SU-DHL-6 (cell line): ENCODE measurements at regions not wholly inside any gene's neighbourhood (a gene's known extent, or its start where the extent isn't known, plus 50 kb on each side); places are given as distances from the start of the nearest gene placed in this dataset.

Experiments used
- H2AFZ ChIP-seq: fragments of 200-600 bp; sonication (generic); 2 replicates; pipeline ENCODE4 v1.6.1; 2014; ENCODE audit warnings: low read depth, mild to moderate bottlenecking, moderate library complexity, mixed read lengths, antibody characterized with exemption, low read length; ENCODE audit not compliant: severe bottlenecking
- H3F3A ChIP-seq: fragments of 200-600 bp; shearing (Covaris generic); 2 replicates; pipeline ENCODE4 v1.6.0; 2016; ENCODE audit warnings: antibody characterized with exemption, mild to moderate bottlenecking; ENCODE audit not compliant: insufficient read depth
- H3K27ac ChIP-seq: fragments of 200-600 bp; sonication (generic); 2 replicates; pipeline ENCODE4 v1.5.1; 2016; ENCODE audit warnings: low read depth, mild to moderate bottlenecking, low read length, moderate library complexity, mixed read lengths
- H3K27me3 ChIP-seq: fragments of 200-600 bp; sonication (generic), shearing (Covaris generic); 2 replicates; pipeline ENCODE4 v1.6.0; 2014; ENCODE audit warnings: mild to moderate bottlenecking, low read length
- H3K36me3 ChIP-seq: fragments of 200-600 bp; sonication (generic); 2 replicates; pipeline ENCODE4 v1.6.1; 2014; ENCODE audit warnings: mild to moderate bottlenecking, low read length, mixed read lengths
- H3K4me2 ChIP-seq: fragments of 300-600, 200-600 bp; shearing (Covaris generic), sonication (generic); 2 replicates; pipeline ENCODE4 v1.6.0; 2014; ENCODE audit warnings: low read length, low read depth, mild to moderate bottlenecking; ENCODE audit not compliant: poor library complexity, severe bottlenecking
- H3K4me3 ChIP-seq: fragments of 200-600 bp; sonication (generic); 2 replicates; pipeline ENCODE4 v1.5.1; 2014; ENCODE audit warnings: antibody characterized with exemption, low read length, mild to moderate bottlenecking, mixed read lengths; ENCODE audit not compliant: insufficient read depth, poor library complexity, severe bottlenecking
- H3K79me2 ChIP-seq: fragments of 200-600 bp; sonication (generic); 2 replicates; pipeline ENCODE4 v1.6.1; 2014; ENCODE audit warnings: mild to moderate bottlenecking, low read length, moderate library complexity; ENCODE audit not compliant: insufficient read depth
- H3K9ac ChIP-seq: fragments of 200-600 bp; sonication (generic); 2 replicates; pipeline ENCODE4 v1.7.0; 2014; ENCODE audit warnings: mild to moderate bottlenecking, low read length
- H3K9me2 ChIP-seq: fragments of 200-600 bp; sonication (generic); replicated peaks from 2 replicates; pipeline ENCODE4 v1.6.1; 2014; ENCODE audit warnings: low read length; ENCODE audit not compliant: insufficient read depth
- H3K9me3 ChIP-seq: fragments of 200-600 bp; sonication (generic); 2 replicates; pipeline ENCODE4 v1.6.1; 2014; ENCODE audit warnings: low read length, mixed read lengths; ENCODE audit not compliant: insufficient read depth
- H4K20me1 ChIP-seq: fragments of 200-600 bp; sonication (generic); 2 replicates; pipeline ENCODE4 v1.6.1; 2014; ENCODE audit warnings: low read depth, mild to moderate bottlenecking, antibody characterized with exemption, low read length, moderate library complexity, mixed read lengths
- EZH2phosphoT487 ChIP-seq: fragments of 200-600 bp; sonication (generic), shearing (Covaris generic); conservative IDR thresholded peaks from 2 replicates; pipeline ENCODE4 v1.6.1; 2018; ENCODE audit warnings: mild to moderate bottlenecking, antibody characterized with exemption, low read length, moderate library complexity, mixed read lengths
- TF ChIP-seq, protein P1 (sequence below): fragments of 200-600 bp; sonication (generic); IDR thresholded peaks from one replicate; pipeline ENCODE4 v1.5.1; 2017; ENCODE audit warnings: antibody characterized with exemption, mild to moderate bottlenecking, low read length, moderate library complexity; ENCODE audit not compliant: insufficient read depth, poor library complexity, severe bottlenecking

DNA sequence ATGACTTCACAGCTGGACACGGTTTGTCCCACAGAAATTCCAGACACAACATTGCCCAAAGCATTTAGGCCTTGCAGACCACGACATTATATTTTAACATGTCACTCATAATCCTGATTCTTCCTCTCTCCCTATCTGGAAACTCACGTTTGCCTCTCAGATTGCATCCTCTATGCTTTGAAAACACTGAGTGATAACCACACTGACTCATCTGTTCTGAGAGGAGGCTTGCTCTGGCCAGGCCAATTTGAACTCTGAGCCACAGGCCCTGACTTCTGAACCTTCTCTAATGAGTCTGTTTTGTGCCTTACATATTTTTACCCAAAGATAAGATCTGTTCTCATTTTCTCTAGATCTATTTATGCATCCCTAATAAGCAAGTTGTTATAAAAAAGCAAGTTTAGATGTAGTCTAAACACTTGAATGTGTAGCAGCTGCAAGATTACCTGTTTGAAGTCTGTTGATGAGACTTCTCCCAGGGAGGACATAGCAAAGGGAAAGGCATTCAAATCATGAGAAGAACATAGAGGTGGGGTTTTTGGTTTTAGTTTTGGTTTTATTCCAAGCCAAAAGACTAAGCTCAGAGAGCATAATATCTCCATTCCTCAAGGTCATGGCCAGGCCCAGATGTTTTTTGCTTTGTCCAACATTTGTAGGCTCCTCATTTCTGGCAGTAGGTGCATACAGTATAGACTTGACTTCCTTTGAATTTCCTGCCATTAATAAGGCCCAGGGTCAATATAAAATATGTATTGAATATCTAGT is 234.4 kb upstream of the LRTM1 start:
- H3K4me2 ChIP-seq: no peak overlapping the region
- TF ChIP-seq, protein P1, sequence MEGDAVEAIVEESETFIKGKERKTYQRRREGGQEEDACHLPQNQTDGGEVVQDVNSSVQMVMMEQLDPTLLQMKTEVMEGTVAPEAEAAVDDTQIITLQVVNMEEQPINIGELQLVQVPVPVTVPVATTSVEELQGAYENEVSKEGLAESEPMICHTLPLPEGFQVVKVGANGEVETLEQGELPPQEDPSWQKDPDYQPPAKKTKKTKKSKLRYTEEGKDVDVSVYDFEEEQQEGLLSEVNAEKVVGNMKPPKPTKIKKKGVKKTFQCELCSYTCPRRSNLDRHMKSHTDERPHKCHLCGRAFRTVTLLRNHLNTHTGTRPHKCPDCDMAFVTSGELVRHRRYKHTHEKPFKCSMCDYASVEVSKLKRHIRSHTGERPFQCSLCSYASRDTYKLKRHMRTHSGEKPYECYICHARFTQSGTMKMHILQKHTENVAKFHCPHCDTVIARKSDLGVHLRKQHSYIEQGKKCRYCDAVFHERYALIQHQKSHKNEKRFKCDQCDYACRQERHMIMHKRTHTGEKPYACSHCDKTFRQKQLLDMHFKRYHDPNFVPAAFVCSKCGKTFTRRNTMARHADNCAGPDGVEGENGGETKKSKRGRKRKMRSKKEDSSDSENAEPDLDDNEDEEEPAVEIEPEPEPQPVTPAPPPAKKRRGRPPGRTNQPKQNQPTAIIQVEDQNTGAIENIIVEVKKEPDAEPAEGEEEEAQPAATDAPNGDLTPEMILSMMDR: no peak
- TF ChIP-seq EZH2phosphoT487: no peak
- no peaks in the 10 kb centered on the region for H3F3A ChIP-seq
- H3K9ac ChIP-seq: no peak overlapping the region
- H3K27ac ChIP-seq: no peak overlapping the region
- H3K9me2 ChIP-seq: no peaks in the 10 kb centered on the region
- no peaks in the 10 kb centered on the region for H3K36me3 ChIP-seq
- H3K9me3 ChIP-seq: no peaks in the 10 kb centered on the region
- H3K79me2 ChIP-seq: no peaks in the 10 kb centered on the region
- no peak overlapping the region for H2AFZ ChIP-seq
- no peaks in the 10 kb centered on the region for H3K27me3 ChIP-seq
- no peak overlapping the region for H3K4me3 ChIP-seq
- no peaks in the 10 kb centered on the region for H4K20me1 ChIP-seq

- H3K4me3 ChIP-seq: no peak overlapping the region
- no peak overlapping the region for H3K4me2 ChIP-seq
- H4K20me1 ChIP-seq: no peaks in the 10 kb centered on the region
- no peaks in the 10 kb centered on the region for H3K27me3 ChIP-seq
- no peaks in the 10 kb centered on the region for H3K9me3 ChIP-seq
- TF ChIP-seq, protein P1: no peak
- no peak for TF ChIP-seq EZH2phosphoT487
- H3K79me2 ChIP-seq: no peaks in the 10 kb centered on the region
- no peak overlapping the region for H2AFZ ChIP-seq
- H3F3A ChIP-seq: no peaks in the 10 kb centered on the region
- H3K9ac ChIP-seq: no peak overlapping the region
- no peaks in the 10 kb centered on the region for H3K9me2 ChIP-seq
- no peaks in the 10 kb centered on the region for H3K36me3 ChIP-seq
- H3K27ac ChIP-seq: no peak overlapping the region
These were observed 233.4 kb upstream of the LRTM1 start for GRCh38 chr3:55161231-55161630.

DNA sequence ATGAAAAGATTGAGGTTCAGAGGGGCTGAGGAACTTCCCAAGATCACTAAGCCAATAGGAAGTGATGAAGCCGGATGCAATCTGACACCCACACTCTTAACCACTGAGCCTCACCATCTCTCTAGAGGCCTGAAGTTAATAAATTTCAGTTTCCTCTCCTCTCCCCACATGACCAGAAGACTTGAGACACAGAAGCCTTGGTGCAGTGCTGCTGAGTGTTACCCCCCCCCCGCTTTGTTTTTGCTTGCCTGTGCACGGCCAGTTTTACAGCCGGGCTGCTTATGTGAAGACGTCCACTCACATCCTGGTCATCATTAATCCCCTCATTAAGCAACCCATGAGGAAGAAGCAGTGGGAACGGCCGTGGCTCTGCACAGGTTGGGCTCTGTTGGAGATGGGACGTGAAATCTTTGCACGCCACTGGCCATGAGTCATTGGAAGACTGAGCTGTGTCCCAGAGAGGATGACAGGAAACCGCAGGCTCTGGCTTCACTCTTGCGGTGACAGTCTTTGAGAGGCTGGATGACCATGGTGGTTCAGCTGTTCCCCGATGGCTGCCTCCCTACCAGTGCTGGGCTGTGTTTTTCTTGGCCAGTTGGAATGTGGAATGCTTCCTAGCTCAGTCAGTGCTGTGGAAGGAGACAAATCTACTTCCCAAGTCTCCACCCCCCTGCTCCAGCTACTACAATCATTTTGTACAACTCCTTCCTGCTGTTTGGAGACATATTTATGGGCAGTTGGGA is 232.6 kb upstream of the LRTM1 start:
- Histone ChIP-seq H4K20me1 (no peaks in the 10 kb centered on the region), H3K4me3 (no peak overlapping the region), H3K9me3 (no peaks in the 10 kb centered on the region), H3K27me3 (no peaks in the 10 kb centered on the region), H2AFZ (no peak overlapping the region), H3K36me3 (no peaks in the 10 kb centered on the region), H3K79me2 (no peaks in the 10 kb centered on the region), H3K4me2 (no peak overlapping the region), H3K9me2 (no peaks in the 10 kb centered on the region), H3K9ac (no peak overlapping the region), H3K27ac (no peak overlapping the region), H3F3A (no peaks in the 10 kb centered on the region)
- TF ChIP-seq, protein P1: no peak
- no peak for TF ChIP-seq EZH2phosphoT487
